GM19043 (cell line): ENCODE measurements at regions not wholly inside any gene's neighbourhood (a gene's known extent, or its start where the extent isn't known, plus 50 kb on each side); places are given as distances from the start of the nearest gene placed in this dataset.

ENCODE experiments used
- ATAC-seq: cut with Tn5 transposase; IDR thresholded peaks from one replicate; pipeline ENCODE4 v1.9.1; 2021; ENCODE audit warnings: low read depth; ENCODE audit not compliant: unreplicated experiment

- ATAC-seq, result no peak
Measured at GRCh38 chr3:76842216-76842615, 197.7 kb upstream of the ROBO2 start.

GRCh38 chr3:76855451-76855850, 184.4 kb upstream of the ROBO2 start:
- ATAC-seq, result no peak

GRCh38 chr3:76859596-76859995, 180.3 kb upstream of the ROBO2 start:
- no peak for ATAC-seq

- ATAC-seq, result no peak
Measured at GRCh38 chr3:76864355-76864754, 175.5 kb upstream of the ROBO2 start.

GRCh38 chr3:76866729-76867408, 173.0 kb upstream of the ROBO2 start:
- peak; percentile 89 for ATAC-seq

GRCh38 chr3:76869726-76870384, 170.0 kb upstream of the ROBO2 start:
- ATAC-seq, result no peak

- no peak for ATAC-seq
Measured at GRCh38 chr3:76871655-76872054, 168.2 kb upstream of the ROBO2 start.

GRCh38 chr3:76872999-76873398, 166.9 kb upstream of the ROBO2 start:
- no peak for ATAC-seq

- ATAC-seq, result no peak
Measured at GRCh38 chr3:76873532-76874242, 166.2 kb upstream of the ROBO2 start.

GRCh38 chr3:76879959-76880358, 159.9 kb upstream of the ROBO2 start:
- no peak for ATAC-seq

- ATAC-seq, result no peak
Measured at GRCh38 chr3:76886761-76887500, 153.0 kb upstream of the ROBO2 start.

- no peak for ATAC-seq
Measured at GRCh38 chr3:76888856-76889255, 151.0 kb upstream of the ROBO2 start.

GRCh38 chr3:76889911-76890310, 150.0 kb upstream of the ROBO2 start:
- no peak for ATAC-seq

GRCh38 chr3:76897076-76897475, 142.8 kb upstream of the ROBO2 start:
- no peak for ATAC-seq

- no peak for ATAC-seq
Measured at GRCh38 chr3:76900596-76900995, 139.3 kb upstream of the ROBO2 start.

GRCh38 chr3:76908156-76908555, 131.7 kb upstream of the ROBO2 start:
- ATAC-seq, result no peak

- no peak for ATAC-seq
Measured at GRCh38 chr3:76912841-76913383, 127.0 kb upstream of the ROBO2 start.

GRCh38 chr3:76917436-76917835, 122.5 kb upstream of the ROBO2 start:
- ATAC-seq, result no peak

- no peak for ATAC-seq
Measured at GRCh38 chr3:76920511-76920910, 119.4 kb upstream of the ROBO2 start.

- ATAC-seq, result no peak
Measured at GRCh38 chr3:76923485-76923884, 116.4 kb upstream of the ROBO2 start.

- ATAC-seq, result no peak
Measured at GRCh38 chr3:76930712-76931111, 109.2 kb upstream of the ROBO2 start.
